ENCODE measurements at regions not wholly inside any gene's neighbourhood (a gene's known extent, or its start where the extent isn't known, plus 50 kb on each side); places are given as distances from the start of the nearest gene placed in this dataset.

DNA sequence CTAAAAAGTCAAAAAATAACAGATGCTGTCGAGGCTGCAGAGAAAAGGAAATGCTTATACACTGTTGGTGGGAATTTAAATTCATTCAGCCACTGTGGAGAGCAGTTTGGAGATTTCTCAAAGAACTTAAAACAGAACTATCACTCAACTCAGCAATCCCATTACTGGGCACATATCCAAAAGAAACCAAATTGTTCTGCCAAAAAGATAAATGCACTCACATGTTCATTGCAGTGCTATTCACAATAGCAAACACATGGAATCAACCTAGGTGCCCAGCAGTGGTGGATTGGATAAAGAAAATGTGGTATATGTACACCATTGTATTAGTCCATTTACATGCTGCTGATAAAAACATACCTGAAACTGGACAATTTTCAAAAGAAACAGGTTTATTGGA is 116.0 kb upstream of the VGLL2 start:
- TF ChIP-seq, protein P1, sequence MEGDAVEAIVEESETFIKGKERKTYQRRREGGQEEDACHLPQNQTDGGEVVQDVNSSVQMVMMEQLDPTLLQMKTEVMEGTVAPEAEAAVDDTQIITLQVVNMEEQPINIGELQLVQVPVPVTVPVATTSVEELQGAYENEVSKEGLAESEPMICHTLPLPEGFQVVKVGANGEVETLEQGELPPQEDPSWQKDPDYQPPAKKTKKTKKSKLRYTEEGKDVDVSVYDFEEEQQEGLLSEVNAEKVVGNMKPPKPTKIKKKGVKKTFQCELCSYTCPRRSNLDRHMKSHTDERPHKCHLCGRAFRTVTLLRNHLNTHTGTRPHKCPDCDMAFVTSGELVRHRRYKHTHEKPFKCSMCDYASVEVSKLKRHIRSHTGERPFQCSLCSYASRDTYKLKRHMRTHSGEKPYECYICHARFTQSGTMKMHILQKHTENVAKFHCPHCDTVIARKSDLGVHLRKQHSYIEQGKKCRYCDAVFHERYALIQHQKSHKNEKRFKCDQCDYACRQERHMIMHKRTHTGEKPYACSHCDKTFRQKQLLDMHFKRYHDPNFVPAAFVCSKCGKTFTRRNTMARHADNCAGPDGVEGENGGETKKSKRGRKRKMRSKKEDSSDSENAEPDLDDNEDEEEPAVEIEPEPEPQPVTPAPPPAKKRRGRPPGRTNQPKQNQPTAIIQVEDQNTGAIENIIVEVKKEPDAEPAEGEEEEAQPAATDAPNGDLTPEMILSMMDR (IDR thresholded peaks at IDR 0.05; ENCODE audit: extremely low read depth, insufficient read depth, missing control alignments): no peak
- in situ Hi-C loops (cut with MboI; ENCODE audit: low pct_unique_long_range_greater_than_20kb, low sequenced_read_pairs, unreplicated experiment): no loop called here
- no peak for DNase-seq (ENCODE audit: low spot score)

DNA sequence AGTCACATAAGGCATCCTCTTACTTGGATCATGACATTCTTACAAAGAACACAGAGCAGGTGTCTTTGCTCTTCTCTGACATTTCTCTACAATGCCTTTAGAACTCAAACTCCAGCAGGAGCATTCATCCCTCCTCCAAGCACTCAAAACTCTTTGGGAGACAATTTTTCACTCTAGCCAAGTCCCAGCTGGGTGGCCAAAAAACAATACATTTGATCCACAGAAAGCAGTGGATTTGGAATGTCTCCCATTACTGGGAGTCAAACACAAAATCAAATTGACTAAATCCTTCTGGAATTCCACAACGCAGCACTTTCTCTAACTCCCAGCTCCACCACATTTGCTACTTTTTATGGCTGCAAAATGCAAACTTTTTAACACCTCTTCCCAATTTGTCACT is 108.6 kb upstream of the VGLL2 start:
- no peak for DNase-seq (ENCODE audit: low spot score)
- TF ChIP-seq, protein P1 (IDR thresholded peaks at IDR 0.05; ENCODE audit: extremely low read depth, insufficient read depth, missing control alignments): no peak
- in situ Hi-C loops (cut with MboI; ENCODE audit: low pct_unique_long_range_greater_than_20kb, low sequenced_read_pairs, unreplicated experiment): no loop called here

DNA sequence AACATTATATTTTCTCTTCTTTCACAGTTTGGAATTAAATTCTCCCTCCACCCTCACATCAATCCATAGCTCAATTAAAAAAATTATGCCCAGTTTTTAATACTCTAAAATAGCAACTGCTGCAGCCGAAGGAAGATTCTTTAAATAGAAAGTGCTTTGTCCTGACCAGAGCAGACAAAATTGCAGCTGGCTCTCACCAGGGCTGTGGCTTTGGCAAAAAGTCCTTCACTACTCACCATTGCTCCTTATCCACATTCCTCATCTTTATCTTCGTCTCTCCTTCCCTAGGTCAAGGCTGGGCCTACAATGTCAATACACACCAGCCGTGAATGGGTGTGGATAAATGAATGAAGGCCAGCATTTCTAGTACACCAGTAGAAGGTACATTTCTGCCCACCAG is 107.9 kb upstream of the VGLL2 start:
- in situ Hi-C loops (cut with MboI; ENCODE audit: low pct_unique_long_range_greater_than_20kb, low sequenced_read_pairs, unreplicated experiment): no loop called here
- DNase-seq (ENCODE audit: low spot score): no peak
- TF ChIP-seq, protein P1 (IDR thresholded peaks at IDR 0.05; ENCODE audit: extremely low read depth, insufficient read depth, missing control alignments): no peak

DNA sequence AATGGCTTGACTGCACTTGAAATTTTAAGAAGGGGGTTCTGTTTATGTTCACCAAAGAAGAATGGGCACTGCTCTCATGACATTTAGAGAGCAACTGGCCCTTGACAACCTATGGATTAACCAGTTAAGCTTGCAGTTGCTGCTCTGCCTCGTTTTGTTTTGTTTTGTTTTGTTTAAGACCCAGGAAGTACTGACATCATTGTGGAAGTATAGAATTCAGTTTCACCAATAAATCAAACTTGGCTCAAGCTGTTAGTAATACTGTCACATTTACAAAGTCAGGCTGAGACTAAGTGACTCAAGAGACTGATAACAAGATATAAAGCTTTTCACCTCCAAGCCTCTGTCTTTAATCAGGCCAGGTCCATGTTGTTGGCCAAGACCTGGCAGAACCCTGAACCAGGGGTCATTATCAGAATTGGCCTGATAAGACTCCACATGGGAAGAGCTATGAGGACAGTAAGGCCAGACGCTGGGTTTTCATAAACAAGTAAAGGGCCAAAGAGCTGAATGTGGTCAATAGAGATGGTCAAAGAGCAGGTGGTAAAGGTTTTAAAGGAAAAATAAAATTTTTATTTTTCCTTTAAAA is 99.4 kb upstream of the VGLL2 start:
- TF ChIP-seq, protein P1 (IDR thresholded peaks at IDR 0.05; ENCODE audit: extremely low read depth, insufficient read depth, missing control alignments): no peak
- DNase-seq (ENCODE audit: low spot score): no peak
- in situ Hi-C loops (cut with MboI; ENCODE audit: low pct_unique_long_range_greater_than_20kb, low sequenced_read_pairs, unreplicated experiment): no loop called here

DNA sequence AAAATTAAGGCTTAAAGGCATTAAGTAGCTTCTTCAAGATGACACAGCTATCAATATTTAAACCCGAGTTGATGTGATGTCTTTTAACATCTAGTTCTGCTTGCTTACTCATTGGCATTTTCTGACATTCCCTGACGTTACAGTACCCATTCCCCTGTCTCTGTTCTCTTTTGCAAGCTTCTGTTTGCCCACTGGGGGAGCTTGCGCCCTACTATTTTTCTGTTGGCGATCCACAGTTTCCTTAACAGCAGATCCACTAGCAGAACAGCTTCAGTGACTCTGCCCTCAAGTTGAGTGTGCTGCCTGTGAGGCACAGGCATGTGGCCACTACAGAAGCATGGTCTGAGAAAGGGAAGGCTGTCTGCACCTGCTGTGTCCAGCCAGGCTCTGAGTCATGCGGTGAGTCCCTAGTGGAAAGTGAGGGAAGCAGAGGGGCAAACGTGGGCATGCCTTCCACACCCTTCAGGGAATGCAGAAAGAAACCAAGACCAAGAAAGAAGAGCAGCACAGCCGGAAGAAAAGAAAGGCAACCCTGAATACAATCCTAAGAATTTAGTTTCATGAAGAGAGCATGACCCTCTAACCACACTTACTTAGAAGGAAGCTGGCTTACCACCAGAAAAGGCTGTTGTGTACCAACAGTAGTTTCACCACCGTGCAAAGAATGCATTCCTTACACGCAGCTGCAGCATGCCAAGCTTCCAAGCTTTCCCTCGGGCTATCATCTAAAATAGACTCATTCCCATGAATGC is 97.7 kb upstream of the VGLL2 start:
- TF ChIP-seq, protein P1 (IDR thresholded peaks at IDR 0.05; ENCODE audit: extremely low read depth, insufficient read depth, missing control alignments): no peak
- no peak for DNase-seq (ENCODE audit: low spot score)
- in situ Hi-C loops (cut with MboI; ENCODE audit: low pct_unique_long_range_greater_than_20kb, low sequenced_read_pairs, unreplicated experiment): no loop called here

DNA sequence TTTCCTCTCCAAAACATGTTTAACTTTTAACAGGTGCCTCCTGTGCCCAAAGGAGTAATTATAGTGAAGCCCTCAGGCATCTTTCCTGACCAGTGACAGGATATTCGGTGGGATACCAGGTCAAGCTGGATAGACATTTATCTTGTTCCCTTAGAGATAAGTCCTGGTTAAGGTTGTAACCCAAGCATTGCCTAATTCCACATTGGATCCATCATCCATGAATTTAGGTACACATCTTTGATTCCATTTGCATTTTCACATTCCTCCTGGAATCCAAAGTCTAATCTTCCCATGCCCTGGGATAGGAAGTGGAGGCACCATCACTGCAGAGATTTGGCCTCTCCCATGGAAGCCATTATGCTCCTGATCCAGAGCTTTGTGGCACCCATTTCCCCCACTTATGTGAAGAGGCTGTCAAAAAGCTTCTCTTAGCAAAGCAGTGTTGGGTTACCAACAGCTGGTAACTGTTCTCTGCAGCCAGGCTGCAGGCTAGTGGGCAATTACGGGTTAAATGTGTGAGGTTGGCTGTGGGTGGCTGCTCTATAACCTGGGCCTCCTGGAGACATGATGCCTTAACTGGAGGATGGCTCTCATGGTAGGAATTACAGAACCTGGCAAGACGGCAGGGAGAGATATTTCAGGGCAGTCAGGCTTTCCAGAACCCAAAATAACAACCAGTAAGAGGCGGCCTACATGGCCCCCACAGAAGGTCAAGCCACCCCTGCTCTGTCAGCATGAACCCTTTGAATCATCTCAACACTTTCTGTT is 96.9 kb upstream of the VGLL2 start:
- in situ Hi-C loops (cut with MboI; ENCODE audit: low pct_unique_long_range_greater_than_20kb, low sequenced_read_pairs, unreplicated experiment): no loop called here
- no peak for DNase-seq (ENCODE audit: low spot score)
- TF ChIP-seq, protein P1 (IDR thresholded peaks at IDR 0.05; ENCODE audit: extremely low read depth, insufficient read depth, missing control alignments): no peak
